Fibroblast of skin of right quadriceps (primary cell): ENCODE measurements at regions not wholly inside any gene's neighbourhood (a gene's known extent, or its start where the extent isn't known, plus 50 kb on each side); places are given as distances from the start of the nearest gene placed in this dataset.
"Not testable (repeated sequence)": the region's sequence is repeated elsewhere in the genome, so short reads cannot be mapped to it uniquely, and the experiment has no call there.

Experiments used
- DNase-seq: peaks from one replicate; pipeline ENCODE4 v3.0.0-alpha.2; 2013

DNA sequence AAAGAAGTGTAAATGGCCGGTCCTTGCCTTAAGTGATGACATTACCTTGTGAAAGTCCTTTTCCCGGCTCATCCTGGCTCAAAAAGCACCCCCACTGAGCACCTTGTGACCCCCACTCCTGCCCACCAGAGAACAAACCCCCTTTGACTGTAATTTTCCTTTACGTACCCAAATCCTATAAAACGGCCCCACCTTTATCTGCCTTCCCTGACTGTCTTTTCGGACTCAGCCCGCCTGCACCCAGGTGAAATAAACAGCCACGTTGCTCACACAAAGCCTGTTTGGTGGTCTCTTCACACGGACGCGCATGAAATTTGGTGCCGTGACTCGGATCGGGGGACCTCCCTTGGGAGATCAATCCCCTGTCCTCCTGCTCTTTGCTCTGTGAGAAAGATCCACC lies 112.4 kb downstream of the NPY start:
- DNase-seq, result not testable (repeated sequence)

DNA sequence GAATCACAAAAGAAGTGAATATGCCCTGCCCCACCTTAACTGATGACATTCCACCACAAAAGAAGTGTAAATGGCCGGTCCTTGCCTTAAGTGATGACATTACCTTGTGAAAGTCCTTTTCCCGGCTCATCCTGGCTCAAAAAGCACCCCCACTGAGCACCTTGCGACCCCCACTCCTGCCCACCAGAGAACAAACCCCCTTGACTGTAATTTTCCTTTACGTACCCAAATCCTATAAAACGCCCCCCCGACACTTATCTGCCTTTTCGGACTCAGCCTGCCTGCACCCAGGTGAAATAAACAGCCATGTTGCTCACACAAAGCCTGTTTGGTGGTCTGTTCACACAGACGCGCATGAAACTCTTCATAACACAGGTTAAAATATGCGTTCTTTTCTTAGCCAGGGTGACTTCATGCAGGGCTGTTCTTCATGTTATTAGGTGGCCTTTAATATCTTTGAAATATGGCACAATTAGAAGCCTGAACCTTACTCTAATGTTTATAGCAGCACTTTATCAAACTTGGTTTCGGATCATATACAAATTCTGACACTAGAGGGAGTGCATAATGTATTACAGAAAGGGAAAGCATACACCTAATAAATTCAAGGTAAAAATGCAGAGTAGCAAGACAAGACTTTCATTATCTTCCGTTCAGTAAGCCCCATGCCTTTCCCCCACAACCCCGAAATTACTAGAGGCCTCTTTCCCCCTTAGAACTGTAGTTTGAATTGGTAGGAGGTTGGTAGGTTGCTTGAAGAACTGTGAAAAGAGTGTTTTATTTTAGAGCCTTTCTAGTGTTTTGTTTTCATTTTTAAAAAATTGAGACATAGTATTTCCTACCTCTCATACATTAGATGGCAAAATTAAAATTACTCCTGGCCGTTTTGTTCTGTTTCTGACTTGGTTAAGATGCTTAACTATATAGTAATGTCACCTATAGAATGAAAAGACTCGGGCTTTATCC lies 117.9 kb downstream of the NPY start:
- DNase-seq, result peak; percentile 23

DNA sequence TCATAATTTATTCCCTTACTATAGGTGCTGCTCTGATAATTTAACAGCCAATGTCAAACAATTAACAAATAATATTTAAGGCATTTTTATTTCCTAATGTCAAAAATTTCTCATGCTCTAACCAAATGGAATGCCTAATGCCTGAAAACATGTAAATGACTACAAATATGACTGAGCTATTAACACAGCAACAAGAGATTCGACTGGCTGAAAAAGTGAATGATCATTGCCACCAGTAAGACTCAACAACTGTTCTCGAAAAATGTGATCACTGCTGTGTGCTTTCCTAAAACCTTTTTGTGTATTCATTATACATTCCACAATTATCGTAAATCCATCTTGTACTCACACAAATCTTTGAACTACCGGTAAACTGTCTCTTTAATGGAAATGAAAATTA lies 118.7 kb downstream of the NPY start:
- no peak for DNase-seq

DNA sequence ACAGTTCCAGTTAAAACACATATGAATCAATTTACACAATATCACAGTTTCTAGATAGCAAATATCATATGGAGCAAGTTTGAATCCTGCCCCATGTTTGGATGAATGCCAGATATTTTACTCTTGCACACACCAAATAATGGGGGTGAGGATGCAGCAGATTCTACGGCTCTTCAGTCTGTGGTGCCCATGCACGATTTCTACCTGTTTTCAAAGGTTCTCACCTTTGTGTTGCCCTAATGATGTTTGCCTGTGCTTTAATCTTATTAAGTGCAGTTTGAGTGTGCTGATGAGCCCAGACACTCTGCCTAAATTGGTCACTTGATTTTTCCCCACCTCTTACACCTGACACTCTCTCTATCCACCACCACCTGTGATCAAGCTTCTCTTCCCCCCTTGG lies 119.6 kb downstream of the NPY start:
- no peak for DNase-seq

DNA sequence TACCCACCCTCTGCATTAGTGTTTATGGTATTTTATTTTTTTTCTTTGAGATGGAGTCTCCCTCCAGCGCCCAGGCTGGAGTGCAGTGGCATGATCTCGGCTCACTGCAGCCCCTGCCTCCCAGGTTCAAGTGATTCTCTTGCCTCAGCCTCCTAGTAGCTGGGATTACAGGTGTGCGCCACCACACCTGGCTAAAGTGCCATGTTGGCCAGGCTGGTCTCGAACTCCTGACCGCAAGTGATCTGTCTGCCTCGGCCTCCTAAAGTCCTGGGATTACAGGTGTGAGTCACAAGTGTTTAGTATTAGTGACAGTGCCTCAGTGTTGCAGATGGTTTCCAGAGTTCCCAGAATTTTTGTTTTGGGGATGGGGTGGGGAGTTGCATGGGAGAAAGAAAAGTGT lies 120.3 kb downstream of the NPY start:
- no peak for DNase-seq

DNA sequence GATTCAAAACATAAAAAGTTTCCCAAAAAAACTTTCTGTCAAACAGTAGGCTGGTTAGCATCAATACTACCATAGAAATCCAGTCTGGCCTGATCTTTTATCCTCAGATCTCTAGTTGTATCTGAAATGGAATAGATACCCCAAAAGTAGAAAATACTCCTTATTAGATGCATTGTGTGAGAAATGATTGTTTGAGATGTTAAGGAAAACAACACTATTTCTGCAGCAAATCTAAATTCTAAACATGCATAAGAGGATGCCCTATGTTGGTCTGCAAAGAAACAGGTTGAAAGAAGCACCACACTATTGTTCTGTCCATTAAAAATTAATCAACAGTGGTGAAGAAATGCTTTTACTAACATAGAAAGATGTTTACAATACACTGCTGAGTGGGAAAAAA lies 121.0 kb downstream of the NPY start:
- no peak for DNase-seq

DNA sequence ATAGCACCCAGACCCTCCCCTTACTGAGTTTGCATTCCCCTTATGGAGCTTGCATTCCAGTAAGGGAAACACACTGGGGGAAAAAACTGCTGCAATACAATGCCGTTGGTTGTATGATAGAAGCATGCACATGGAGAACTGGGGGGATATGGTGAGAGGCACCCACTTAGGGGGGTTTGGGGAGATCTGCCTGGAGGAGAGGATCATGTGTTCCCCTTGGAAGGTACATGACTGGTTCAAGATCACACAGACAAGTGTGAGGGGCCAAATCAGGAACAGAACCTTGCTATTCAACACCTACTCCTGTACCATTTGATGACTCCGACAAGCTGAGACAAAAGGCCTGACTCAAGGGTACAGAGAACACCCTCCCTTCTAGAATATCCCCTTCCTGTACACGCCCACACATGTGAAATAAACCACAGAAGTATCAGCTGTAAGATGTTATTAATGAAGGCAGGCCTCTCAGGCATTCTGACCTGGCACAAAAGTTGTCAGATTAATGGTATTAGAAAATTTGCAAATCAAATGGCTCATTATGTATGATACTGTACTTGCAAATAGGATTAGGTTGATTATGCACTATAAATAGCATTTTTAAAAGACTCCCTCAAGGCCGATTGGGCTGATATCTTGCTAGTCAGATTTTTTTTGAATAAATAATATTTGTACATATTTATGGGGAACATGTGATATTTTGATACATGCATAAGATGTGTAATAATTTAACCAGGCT lies 122.2 kb downstream of the NPY start:
- DNase-seq, result no peak

DNA sequence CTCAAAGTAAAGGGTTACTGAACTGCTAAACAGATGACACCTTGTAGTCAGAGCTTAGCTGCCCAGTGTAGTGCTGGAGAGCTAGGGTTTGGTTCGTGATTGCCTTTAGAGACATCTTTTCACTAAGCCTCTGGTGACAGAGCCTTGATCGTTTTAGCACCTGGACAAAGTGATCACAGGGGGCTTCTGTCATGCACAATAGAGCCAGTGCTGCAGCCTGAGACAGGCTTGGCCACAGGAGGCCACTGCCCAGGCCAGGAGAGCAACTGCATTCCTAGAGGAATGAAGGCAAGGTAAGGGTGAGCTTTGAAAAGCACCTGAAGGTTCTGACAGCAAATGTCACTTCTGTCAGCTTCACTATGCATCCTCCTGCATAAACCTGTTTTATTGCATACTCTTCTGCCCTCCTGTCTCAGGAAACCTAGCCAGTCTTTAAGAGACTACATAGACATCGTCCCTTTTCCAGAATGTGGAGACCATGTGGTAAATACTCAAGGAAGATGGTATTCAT lies 122.9 kb downstream of the NPY start:
- DNase-seq, result no peak

DNA sequence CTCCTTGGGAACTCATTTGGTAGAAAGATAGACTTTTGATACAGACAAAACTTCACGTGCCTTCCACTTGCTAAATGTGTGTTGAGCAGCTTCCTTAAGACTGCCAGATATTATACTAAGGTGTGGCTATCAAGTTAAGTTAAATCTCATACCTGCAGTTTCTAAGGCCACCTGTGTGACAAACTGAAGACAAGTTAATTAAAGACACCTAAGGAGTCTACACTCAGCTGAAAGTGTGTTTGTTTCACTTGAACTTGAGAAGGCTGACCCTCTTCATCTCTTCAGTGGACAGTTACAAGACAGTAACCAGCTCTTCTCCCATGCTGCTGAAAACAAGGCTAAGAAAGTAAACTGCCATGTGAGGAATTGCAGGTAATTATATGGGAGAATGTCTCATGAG lies 124.0 kb downstream of the NPY start:
- DNase-seq, result no peak

DNA sequence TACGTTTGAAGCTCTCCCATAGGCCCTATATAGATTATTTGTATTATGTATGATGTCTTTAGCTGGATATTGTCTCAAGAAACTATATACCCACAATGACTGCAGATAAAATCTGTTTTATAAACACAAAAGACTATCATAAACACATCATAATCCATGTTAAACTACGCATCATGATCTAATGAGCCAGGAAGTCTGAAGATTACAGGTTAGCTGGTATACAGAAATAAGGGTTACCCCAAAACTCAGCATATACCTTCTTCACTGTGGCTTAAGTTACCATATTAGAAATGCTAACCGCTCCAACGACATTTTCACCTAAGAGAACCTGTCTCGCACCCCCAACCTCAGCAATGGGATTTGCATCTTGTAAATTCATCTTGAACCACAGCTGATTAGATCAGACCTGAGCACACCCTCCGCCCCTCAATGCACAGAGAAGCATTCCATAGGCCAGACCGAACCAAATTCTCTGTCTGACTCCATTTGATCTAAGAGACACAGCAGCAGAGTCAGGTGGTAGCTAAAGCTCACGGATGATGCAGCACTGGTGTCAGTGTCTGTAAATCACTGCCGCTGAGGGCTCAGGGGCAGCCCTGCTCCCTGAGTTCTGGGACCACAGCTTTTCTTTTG lies 124.9 kb downstream of the NPY start:
- DNase-seq, result no peak

DNA sequence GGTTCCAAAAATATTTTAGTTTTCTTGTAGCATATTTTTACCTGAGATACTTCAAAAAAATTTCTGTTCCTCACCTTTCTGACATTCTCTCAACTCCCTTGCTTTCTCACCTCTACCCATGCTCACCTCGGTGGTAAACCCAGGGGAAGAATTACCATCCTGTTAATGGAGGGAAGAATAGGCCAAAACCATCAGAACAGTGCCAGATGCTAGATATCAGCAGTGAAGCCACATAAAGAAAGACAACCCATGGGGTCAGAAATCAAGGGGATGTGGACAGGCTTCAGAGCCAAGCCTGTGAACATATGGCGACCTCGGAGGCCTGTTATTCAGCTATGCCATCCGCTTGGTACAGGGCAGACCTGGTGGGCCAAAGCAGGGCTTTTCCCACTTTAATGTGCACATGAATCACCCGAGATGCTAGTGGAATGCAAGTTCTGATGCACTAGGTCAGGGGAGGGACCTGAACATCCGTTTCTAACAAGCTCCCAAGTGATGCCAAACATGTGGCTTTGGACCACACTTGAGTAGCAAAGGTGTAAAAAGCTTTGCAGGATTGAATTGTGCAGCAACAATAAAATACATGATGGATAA lies 125.5 kb downstream of the NPY start:
- no peak for DNase-seq

DNA sequence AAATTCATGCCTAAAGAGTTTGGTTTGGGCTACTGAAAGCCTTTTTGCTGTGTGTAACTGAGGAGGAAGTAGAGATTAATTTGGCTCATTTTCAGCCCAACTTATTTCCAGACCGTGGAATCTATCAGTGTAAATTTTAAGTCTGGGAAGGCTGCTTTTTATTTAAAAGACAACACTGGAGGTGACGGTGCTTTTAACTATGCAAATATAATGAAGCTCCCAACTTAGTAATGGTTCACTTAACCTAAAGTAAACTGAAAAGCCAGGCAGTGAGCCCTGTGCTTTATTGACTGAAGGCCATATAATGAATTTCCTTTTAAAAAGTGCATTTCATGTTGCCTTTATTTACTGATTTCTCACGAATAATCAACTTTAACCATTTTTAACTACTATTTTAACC lies 127.2 kb downstream of the NPY start:
- no peak for DNase-seq

DNA sequence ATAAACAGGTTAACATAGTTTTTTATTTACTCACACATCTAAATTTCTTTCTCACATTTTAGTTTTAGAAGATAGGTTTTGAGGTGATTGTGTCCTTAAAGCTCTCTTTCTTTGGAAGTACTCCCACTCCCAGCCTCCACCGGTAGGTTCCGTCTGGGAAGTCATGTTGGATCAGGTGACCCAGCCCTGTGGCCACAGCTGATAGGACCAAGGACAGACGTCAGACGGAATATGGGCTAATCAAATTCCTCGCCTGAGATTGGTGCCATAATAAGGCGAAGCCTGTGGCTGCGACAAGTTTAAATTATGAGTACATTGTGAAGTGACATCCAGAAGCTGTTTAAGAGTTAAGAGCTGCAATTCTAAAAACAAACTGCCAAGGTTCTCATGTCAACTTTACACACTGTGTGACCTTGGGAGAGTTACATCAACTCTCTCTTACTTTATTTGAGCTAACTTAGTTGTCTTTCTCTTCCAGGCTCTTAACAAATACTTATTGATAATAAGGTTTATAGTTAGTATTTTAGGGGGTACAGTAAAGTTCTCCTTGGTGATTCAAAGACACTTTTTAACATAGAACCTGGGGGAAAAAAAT lies 133.6 kb downstream of the NPY start:
- DNase-seq, result no peak

DNA sequence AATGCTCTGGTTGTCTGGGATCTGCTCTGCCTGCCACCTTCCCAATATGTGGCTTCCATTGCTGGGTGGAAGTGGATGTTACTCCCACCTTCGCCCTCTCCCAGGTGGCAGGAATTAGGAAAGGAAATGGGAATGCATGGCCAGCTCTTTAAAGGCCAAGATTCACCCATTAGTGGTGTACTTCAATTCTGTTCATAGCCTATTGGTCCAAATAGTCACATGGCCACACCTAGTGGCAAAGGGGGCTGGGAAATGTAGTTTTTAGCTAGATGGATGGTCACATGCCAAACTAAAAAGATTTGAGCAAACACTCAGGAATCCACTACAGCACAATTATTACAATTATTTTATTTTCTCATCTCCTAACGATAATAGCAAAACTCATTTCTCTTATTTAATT lies 135.1 kb downstream of the NPY start:
- DNase-seq, result no peak

DNA sequence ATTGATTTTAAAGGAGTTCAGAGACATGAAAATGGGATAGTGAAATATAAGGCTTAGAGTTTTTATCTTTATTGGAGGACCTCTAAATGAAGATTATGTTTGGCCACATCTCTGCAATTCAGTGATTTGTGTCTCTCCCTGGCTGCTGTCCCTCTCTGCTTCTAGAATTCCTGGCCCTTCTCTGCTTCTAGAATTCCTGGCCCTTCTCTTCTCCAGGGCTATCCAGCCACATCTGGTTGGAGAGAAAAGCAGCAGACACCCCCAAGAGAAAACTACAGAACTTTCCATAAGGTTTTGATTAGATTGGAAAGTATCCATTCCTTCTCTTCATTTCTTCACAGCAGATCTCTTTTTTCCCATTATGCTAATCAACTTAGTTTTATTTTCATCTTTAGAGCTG lies 135.5 kb downstream of the NPY start:
- DNase-seq, result no peak

DNA sequence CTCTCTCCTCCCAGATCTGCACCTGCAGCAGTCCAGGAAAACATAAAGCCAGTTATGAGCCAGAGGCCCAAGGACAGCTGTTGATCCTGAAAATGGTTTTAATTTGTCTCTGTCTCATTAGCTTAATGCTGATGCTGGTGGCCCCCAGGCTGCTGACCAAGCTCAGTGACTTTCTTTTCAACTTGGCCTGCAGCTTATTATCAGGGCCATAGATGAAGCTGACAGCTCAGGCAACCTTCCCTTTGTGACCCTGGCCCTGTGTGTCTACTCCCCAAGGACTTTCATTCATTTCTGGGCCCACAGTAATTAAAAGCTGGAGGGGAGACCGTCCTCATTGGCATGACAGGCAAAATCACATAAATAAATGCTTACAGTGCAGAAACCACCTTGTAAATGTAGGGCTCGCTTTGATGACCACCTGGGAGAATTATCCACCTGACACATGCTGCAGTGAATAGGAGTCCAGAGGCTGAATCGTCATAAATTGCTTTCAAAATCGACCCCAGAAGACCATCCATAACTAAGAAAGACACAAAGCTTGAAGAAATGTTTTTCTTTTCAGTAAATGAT lies 138.5 kb downstream of the NPY start:
- DNase-seq, result no peak

DNA sequence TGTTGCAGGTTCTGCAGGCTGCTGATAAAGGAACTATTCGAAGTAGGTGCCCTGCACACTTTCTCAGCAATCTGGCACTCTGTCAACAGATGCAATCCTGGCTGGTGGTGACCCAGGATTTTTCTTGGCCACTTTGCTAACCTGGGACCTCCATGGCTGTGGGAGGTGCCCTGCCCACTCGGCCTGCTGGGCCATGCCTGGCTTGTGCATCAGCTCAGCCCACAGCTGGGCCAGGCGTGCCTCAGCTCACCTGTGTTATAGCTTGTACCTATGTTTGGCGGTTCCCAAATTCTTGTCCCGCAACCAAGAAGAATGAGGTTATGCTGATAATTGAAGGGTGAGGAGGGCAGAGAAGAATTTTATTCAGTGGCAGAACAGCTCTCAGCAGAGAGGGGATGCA lies 141.7 kb downstream of the NPY start:
- DNase-seq, result no peak

DNA sequence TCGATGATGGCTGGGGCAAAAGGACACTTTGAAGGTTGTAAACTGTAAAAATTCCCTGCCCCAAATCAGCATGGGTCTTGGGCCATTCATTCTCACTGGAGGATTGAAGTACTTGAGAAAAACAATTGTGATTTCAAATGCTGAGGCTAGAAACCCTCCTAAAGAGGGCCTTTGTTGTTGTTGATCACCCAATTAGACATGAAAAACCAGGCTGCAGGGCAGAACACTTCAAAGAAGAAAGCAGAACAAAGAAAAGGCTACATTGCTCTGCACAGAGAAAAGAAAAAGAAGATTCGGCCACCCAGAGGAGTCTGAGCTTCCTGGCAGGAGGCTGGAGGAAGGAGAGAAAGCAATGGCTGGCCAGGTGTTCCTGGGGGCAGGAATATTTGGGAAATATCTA lies 143.1 kb downstream of the NPY start:
- DNase-seq, result no peak

DNA sequence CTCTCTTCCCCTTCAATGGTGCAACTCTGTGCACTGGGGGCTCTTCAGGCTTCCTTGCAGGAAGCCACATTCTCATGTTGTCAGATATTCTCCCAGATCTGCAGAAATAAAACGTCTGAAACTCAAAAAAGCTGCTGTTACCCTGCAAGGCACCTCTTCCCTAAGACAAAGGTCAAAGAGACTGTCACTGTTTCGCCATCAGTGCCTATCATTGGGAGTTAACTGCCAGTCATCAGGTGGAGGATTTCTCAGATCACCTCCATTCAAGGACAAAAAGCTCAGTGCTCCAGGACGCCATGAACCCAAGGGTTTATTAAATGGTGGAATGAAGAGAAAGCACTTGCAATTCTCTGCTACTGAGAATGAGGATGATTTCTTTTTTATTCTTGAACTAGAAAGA lies 144.6 kb upstream of the PALS2 start:
- no peak for DNase-seq

DNA sequence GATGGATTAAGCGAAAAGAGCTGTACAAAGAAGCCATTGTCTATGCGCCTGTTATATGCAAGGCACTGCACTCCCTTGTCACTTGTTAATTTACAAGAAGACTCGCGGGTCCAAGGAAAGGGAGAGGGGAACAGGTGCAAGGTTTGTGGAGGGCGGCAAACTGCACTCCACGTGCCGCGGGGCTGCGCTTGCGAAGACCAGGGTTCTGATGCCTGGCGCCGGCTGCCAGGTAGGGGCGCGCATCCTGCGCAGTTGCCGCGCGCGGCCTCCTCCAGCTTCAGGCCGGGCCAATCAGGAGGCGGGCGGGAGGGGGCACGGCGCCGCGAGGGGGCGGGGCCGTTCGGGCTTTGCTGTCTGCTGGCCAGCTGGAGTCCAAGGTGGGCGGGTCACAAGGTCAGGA lies 140.6 kb upstream of the PALS2 start:
- DNase-seq, result no peak

DNA sequence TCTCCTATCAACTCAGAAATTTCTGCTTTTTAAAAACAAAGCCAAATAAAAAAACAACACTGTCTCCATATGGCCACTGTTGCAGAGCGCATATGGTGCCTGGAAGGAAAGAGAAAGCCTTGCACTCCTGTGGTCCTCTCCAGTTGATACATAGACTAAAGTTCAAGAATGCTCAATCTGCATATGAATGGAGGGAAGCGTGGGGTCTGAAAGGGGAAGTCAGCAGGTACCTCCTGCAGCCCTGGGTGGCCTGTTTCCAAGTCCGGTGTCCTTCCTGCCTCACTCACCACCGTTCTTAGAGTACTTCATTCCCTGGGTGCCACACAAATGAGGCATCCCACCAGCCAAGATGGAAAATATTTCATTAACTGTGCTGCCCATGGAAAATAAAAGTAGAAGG lies 138.3 kb upstream of the PALS2 start:
- no peak for DNase-seq

DNA sequence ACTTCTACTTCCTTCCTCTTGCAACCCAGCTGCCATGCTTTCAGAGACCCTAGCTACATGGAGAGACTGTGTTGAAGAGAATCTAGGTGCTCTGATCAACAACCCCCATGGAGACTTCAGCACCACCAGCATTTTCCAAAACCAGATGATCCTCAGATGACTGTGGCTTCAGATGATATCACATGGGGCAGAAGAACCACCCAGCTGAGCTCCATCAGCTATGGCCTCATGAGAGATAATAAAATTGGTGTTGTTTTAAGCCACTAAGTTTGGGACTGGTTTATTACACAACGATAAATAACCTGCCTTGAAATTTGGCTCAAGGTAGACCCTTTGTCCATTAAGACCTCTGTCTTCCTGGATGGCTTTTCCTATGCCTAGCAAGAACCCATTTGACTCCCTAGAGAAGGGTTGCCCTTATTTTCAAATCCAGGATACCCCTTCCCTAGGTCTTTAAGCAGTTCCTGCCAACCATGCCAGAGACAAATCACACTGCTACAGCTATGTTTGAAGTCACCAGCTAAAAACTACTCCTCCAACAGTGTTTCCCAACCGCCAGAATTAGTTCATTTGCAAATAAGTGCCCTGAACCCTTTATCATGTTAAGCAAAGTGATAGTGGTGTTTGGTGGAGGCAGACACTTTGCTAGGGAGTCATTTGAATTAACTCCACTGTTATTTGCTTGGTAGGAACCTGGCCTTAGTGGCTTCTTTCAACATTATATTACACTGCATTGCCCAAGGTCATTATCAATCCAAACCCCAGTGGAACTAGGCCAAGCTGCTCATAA lies 136.9 kb upstream of the PALS2 start:
- no peak for DNase-seq
